ENCODE measurements at regions not wholly inside any gene's neighbourhood (a gene's known extent, or its start where the extent isn't known, plus 50 kb on each side); places are given as distances from the start of the nearest gene placed in this dataset.

GRCh38 chr2:78541451-78542267 lies 483.8 kb upstream of the REG3G start (continued):
- TF ChIP-seq, protein P1, sequence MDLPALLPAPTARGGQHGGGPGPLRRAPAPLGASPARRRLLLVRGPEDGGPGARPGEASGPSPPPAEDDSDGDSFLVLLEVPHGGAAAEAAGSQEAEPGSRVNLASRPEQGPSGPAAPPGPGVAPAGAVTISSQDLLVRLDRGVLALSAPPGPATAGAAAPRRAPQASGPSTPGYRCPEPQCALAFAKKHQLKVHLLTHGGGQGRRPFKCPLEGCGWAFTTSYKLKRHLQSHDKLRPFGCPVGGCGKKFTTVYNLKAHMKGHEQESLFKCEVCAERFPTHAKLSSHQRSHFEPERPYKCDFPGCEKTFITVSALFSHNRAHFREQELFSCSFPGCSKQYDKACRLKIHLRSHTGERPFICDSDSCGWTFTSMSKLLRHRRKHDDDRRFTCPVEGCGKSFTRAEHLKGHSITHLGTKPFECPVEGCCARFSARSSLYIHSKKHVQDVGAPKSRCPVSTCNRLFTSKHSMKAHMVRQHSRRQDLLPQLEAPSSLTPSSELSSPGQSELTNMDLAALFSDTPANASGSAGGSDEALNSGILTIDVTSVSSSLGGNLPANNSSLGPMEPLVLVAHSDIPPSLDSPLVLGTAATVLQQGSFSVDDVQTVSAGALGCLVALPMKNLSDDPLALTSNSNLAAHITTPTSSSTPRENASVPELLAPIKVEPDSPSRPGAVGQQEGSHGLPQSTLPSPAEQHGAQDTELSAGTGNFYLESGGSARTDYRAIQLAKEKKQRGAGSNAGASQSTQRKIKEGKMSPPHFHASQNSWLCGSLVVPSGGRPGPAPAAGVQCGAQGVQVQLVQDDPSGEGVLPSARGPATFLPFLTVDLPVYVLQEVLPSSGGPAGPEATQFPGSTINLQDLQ (CRISPR knock-in tag; IDR thresholded peaks at IDR 0.05) = no peak
- TF ChIP-seq ZNF333 (CRISPR knock-in tag; IDR thresholded peaks at IDR 0.05; ENCODE audit: borderline replicate concordance) (peak; percentile 82; the same call in 1 of the 2 replicates), ZNF224 (CRISPR knock-in tag; IDR thresholded peaks at IDR 0.05) (no peak), ZNF34 (CRISPR knock-in tag; IDR thresholded peaks at IDR 0.05; ENCODE audit: borderline replicate concordance) (no peak), ZNF256 (CRISPR knock-in tag; conservative IDR thresholded peaks at IDR 0.05) (no peak; the same call in 1 of the 2 replicates), GZF1 (CRISPR knock-in tag; IDR thresholded peaks at IDR 0.05) (no peak; the same call in 1 of the 2 replicates), ZNF660 (CRISPR knock-in tag; IDR thresholded peaks at IDR 0.05; ENCODE audit: borderline replicate concordance, low read depth) (no peak), ZNF569 (CRISPR knock-in tag; IDR thresholded peaks at IDR 0.05; ENCODE audit: borderline replicate concordance) (no peak), NONO (IDR thresholded peaks at IDR 0.05) (no peak), NONO (CRISPR knock-in tag; conservative IDR thresholded peaks at IDR 0.05) (peak; percentile 91), MTA1 (CRISPR knock-in tag; IDR thresholded peaks at IDR 0.05; ENCODE audit: borderline replicate concordance) (peak; percentile 57; the same call in 1 of the 2 replicates), KAT2B (IDR thresholded peaks at IDR 0.05; ENCODE audit: borderline replicate concordance, low read depth, low read length) (no peak), SUZ12 (IDR thresholded peaks at IDR 0.05; ENCODE audit: low read depth, low read length) (no peak), TEAD3 (CRISPR knock-in tag; optimal IDR thresholded peaks at IDR 0.05; ENCODE audit: borderline replicate concordance) (peak; percentile 67), ZNF484 (CRISPR knock-in tag; IDR thresholded peaks at IDR 0.05; ENCODE audit: borderline replicate concordance, low read depth) (no peak), FOXC1 (CRISPR knock-in tag; IDR thresholded peaks at IDR 0.05; ENCODE audit: borderline replicate concordance) (no peak), ZSCAN22 (CRISPR knock-in tag; IDR thresholded peaks at IDR 0.05) (no peak), ZMAT5 (CRISPR knock-in tag; IDR thresholded peaks at IDR 0.05; ENCODE audit: borderline replicate concordance, low read depth) (no peak), ELF4 (CRISPR knock-in tag; IDR thresholded peaks at IDR 0.05; ENCODE audit: borderline replicate concordance) (peak; percentile 61; the same call in 1 of the 2 replicates), PHF5A (CRISPR knock-in tag; IDR thresholded peaks at IDR 0.05; ENCODE audit: low read depth, unreplicated experiment) (peak; percentile 48), ZNF784 (CRISPR knock-in tag; IDR thresholded peaks at IDR 0.05; ENCODE audit: borderline replicate concordance) (peak; percentile 87; the same call in 1 of the 2 replicates), GTF2F1 (IDR thresholded peaks at IDR 0.05; ENCODE audit: low read length) (peak; percentile 75)
- TF ChIP-seq, protein P2, sequence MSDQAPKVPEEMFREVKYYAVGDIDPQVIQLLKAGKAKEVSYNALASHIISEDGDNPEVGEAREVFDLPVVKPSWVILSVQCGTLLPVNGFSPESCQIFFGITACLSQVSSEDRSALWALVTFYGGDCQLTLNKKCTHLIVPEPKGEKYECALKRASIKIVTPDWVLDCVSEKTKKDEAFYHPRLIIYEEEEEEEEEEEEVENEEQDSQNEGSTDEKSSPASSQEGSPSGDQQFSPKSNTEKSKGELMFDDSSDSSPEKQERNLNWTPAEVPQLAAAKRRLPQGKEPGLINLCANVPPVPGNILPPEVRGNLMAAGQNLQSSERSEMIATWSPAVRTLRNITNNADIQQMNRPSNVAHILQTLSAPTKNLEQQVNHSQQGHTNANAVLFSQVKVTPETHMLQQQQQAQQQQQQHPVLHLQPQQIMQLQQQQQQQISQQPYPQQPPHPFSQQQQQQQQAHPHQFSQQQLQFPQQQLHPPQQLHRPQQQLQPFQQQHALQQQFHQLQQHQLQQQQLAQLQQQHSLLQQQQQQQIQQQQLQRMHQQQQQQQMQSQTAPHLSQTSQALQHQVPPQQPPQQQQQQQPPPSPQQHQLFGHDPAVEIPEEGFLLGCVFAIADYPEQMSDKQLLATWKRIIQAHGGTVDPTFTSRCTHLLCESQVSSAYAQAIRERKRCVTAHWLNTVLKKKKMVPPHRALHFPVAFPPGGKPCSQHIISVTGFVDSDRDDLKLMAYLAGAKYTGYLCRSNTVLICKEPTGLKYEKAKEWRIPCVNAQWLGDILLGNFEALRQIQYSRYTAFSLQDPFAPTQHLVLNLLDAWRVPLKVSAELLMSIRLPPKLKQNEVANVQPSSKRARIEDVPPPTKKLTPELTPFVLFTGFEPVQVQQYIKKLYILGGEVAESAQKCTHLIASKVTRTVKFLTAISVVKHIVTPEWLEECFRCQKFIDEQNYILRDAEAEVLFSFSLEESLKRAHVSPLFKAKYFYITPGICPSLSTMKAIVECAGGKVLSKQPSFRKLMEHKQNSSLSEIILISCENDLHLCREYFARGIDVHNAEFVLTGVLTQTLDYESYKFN (CRISPR knock-in tag; conservative IDR thresholded peaks at IDR 0.05) = peak; percentile 51; the same call in 1 of the 2 replicates

Data from HepG2 (cell line).